HG02840 (cell line): ENCODE measurements at regions not wholly inside any gene's neighbourhood (a gene's known extent, or its start where the extent isn't known, plus 50 kb on each side); places are given as distances from the start of the nearest gene placed in this dataset.

ENCODE experiments used
- ATAC-seq: cut with Tn5 transposase; IDR thresholded peaks from one replicate; pipeline ENCODE4 v1.9.1; 2021; ENCODE audit warnings: mild to moderate bottlenecking, moderate library complexity, moderate number of reproducible peaks; ENCODE audit not compliant: unreplicated experiment, low FRiP score

GRCh38 chr21:17988102-17988437, 168.9 kb upstream of the C21orf91 start:
- no peak for ATAC-seq

GRCh38 chr21:17987382-17988101, 168.4 kb upstream of the C21orf91 start:
- no peak for ATAC-seq

- ATAC-seq = no peak
Observed at GRCh38 chr21:17981060-17981740, 162.0 kb upstream of the C21orf91 start.

- ATAC-seq = no peak
Observed at GRCh38 chr21:17979763-17980162, 160.6 kb upstream of the C21orf91 start.

- ATAC-seq = no peak
Observed at GRCh38 chr21:17978895-17979294, 159.7 kb upstream of the C21orf91 start.

GRCh38 chr21:17976691-17977090, 157.5 kb upstream of the C21orf91 start:
- ATAC-seq = no peak

- ATAC-seq = no peak
Observed at GRCh38 chr21:17976139-17976538, 157.0 kb upstream of the C21orf91 start.

- no peak for ATAC-seq
Observed at GRCh38 chr21:17967319-17967718, 148.2 kb upstream of the C21orf91 start.

GRCh38 chr21:17964716-17965115, 145.6 kb upstream of the C21orf91 start:
- ATAC-seq = no peak

GRCh38 chr21:17964199-17964598, 145.0 kb upstream of the C21orf91 start:
- ATAC-seq = no peak

- ATAC-seq = no peak
Observed at GRCh38 chr21:17950591-17950990, 131.4 kb upstream of the C21orf91 start.

- ATAC-seq = no peak
Observed at GRCh38 chr21:17949421-17949820, 130.3 kb upstream of the C21orf91 start.

GRCh38 chr21:17947531-17947930, 128.4 kb upstream of the C21orf91 start:
- no peak for ATAC-seq

GRCh38 chr21:17931080-17931479, 111.9 kb upstream of the C21orf91 start:
- no peak for ATAC-seq

- ATAC-seq = no peak
Observed at GRCh38 chr21:17930093-17930492, 110.9 kb upstream of the C21orf91 start.

GRCh38 chr21:17929510-17929909, 110.4 kb upstream of the C21orf91 start:
- no peak for ATAC-seq

- no peak for ATAC-seq
Observed at GRCh38 chr21:17925899-17926298, 106.7 kb upstream of the C21orf91 start.

GRCh38 chr21:17925000-17925610, 105.9 kb upstream of the C21orf91 start:
- peak; percentile 95 for ATAC-seq

GRCh38 chr21:17921579-17922530, 102.7 kb upstream of the C21orf91 start:
- ATAC-seq = no peak

- ATAC-seq = no peak
Observed at GRCh38 chr21:17915976-17916375, 96.8 kb upstream of the C21orf91 start.

GRCh38 chr21:17911628-17912027, 92.5 kb upstream of the C21orf91 start:
- no peak for ATAC-seq
